Esophagus squamous epithelium (tissue), 5 donors: ENCODE measurements at regions not wholly inside any gene's neighbourhood (a gene's known extent, or its start where the extent isn't known, plus 50 kb on each side); places are given as distances from the start of the nearest gene placed in this dataset.

Experiments
- DNase-seq: peaks from one replicate; lab custom pipeline; 2025; lab: John Stamatoyannopoulos, UW
- H3K27ac ChIP-seq, 4 donors: fragments of 200-600 bp; sonication (generic); one replicate each; pipeline ENCODE4 v1.5.1; 2016 to 2019; ENCODE audit warnings: mild to moderate bottlenecking in 1 of 4
- H3K27me3 ChIP-seq, 4 donors: fragments of 200-600 bp; sonication (generic); 1 replicate in 3 of 4; 2 replicates in 1 of 4; pipeline versions ENCODE4 v1.5.1 to v1.6.0; 2017 to 2021; ENCODE audit warnings: antibody characterized with exemption in 1 of 4
- H3K36me3 ChIP-seq, 3 donors: fragments of 200-600 bp; sonication (generic); one replicate each; pipeline ENCODE4 v1.5.1; 2016 to 2019
- H3K4me1 ChIP-seq, 3 donors: fragments of 200-600 bp; sonication (generic); one replicate each; pipeline ENCODE4 v1.5.1; 2017 to 2019
- H3K4me3 ChIP-seq, 4 donors: fragments of 200-600 bp; sonication (generic); 1 replicate in 3 of 4; 2 replicates in 1 of 4; pipeline ENCODE4 v1.5.1; 2016 to 2019; ENCODE audit warnings: mild to moderate bottlenecking in 2 of 4, moderate library complexity in 1 of 4
- H3K9me3 ChIP-seq, 3 donors: fragments of 200-600 bp; sonication (generic); one replicate each; pipeline ENCODE4 v1.5.1; 2016 to 2019
- POLR2A ChIP-seq, 4 donors: fragments of 450-650 bp; IDR thresholded peaks; one replicate each; pipeline ENCODE4 v1.6.1; 2017; ENCODE audit warnings: antibody characterized with exemption in 4 of 4, mild to moderate bottlenecking in 4 of 4, moderate library complexity in 3 of 4
- WGBS, 2 donors: methylation state at CpG; one replicate each; pipeline ENCODE4 v1.1.5; 2018; 5-methylcytosine and 5-hydroxymethylcytosine counted together
- intact Hi-C: fragments of 100-400 bp; cut with DNase I; formaldehyde crosslinking; loops from one replicate; pipeline ENCODE4 v1.15.0; 2022
- TF ChIP-seq, protein P1 (sequence below), 6 experiments: fragments of 450-650 bp in 4 of 6; fragments of 200-600 bp in 2 of 6; sonication (generic) in 2 of 6; IDR thresholded peaks; one replicate each; pipeline ENCODE4 v1.5.1; 2016 to 2019; ENCODE audit warnings: antibody characterized with exemption in 6 of 6, mild to moderate bottlenecking in 4 of 6, moderate library complexity in 4 of 6
- donor health status: DM: yes; HTN: yes; CAD: no.

- no peak overlapping the region for H3K4me3 ChIP-seq
- no peaks in the 10 kb centered on the region for H3K4me1 ChIP-seq
- H3K27ac ChIP-seq, result no peak overlapping the region
- TF ChIP-seq POLR2A (IDR thresholded peaks at IDR 0.05), result no peak
- TF ChIP-seq, protein P1, sequence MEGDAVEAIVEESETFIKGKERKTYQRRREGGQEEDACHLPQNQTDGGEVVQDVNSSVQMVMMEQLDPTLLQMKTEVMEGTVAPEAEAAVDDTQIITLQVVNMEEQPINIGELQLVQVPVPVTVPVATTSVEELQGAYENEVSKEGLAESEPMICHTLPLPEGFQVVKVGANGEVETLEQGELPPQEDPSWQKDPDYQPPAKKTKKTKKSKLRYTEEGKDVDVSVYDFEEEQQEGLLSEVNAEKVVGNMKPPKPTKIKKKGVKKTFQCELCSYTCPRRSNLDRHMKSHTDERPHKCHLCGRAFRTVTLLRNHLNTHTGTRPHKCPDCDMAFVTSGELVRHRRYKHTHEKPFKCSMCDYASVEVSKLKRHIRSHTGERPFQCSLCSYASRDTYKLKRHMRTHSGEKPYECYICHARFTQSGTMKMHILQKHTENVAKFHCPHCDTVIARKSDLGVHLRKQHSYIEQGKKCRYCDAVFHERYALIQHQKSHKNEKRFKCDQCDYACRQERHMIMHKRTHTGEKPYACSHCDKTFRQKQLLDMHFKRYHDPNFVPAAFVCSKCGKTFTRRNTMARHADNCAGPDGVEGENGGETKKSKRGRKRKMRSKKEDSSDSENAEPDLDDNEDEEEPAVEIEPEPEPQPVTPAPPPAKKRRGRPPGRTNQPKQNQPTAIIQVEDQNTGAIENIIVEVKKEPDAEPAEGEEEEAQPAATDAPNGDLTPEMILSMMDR (IDR thresholded peaks at IDR 0.05), result no peak
- no peak for DNase-seq
- WGBS, 2 donors, result 42 to 51% methylated on average over 4 of the region's 4 CpGs
- H3K9me3 ChIP-seq, result no peaks in the 10 kb centered on the region
- no peaks in the 10 kb centered on the region for H3K27me3 ChIP-seq
- no peaks in the 10 kb centered on the region for H3K36me3 ChIP-seq
- intact Hi-C loops, result no loop called here
These were observed 89.8 kb upstream of the ACSL4 start for GRCh38 chrX:109822861-109823260.

- TF ChIP-seq, protein P1 (IDR thresholded peaks at IDR 0.05), result no peak
- no peak for TF ChIP-seq POLR2A (IDR thresholded peaks at IDR 0.05)
- H3K4me1 ChIP-seq, result no peaks in the 10 kb centered on the region
- H3K9me3 ChIP-seq, result no peaks in the 10 kb centered on the region
- no peak for DNase-seq
- H3K36me3 ChIP-seq, result no peaks in the 10 kb centered on the region
- no peak overlapping the region for H3K4me3 ChIP-seq
- H3K27me3 ChIP-seq, result no peaks in the 10 kb centered on the region
- no peak overlapping the region for H3K27ac ChIP-seq
- intact Hi-C loops, result no loop called here
- WGBS, 2 donors, result 60 to 80% methylated on average over 1 of the region's 1 CpG
These were observed 94.1 kb upstream of the ACSL4 start for GRCh38 chrX:109826954-109827708.

- intact Hi-C loops, result no loop called here
- Histone ChIP-seq H3K4me3 (no peak overlapping the region), H3K27ac (no peak overlapping the region), H3K36me3 (no peaks in the 10 kb centered on the region), H3K4me1 (no peaks in the 10 kb centered on the region), H3K9me3 (no peaks in the 10 kb centered on the region), H3K27me3 (no peaks in the 10 kb centered on the region)
- no peak for DNase-seq
- TF ChIP-seq, protein P1 (IDR thresholded peaks at IDR 0.05), result no peak
- no peak for TF ChIP-seq POLR2A (IDR thresholded peaks at IDR 0.05)
- 72 to 77% methylated on average over 2 to 4 of the region's 4 CpGs for WGBS, 2 donors
These were observed 94.7 kb upstream of the ACSL4 start for GRCh38 chrX:109827772-109828171.

DNA sequence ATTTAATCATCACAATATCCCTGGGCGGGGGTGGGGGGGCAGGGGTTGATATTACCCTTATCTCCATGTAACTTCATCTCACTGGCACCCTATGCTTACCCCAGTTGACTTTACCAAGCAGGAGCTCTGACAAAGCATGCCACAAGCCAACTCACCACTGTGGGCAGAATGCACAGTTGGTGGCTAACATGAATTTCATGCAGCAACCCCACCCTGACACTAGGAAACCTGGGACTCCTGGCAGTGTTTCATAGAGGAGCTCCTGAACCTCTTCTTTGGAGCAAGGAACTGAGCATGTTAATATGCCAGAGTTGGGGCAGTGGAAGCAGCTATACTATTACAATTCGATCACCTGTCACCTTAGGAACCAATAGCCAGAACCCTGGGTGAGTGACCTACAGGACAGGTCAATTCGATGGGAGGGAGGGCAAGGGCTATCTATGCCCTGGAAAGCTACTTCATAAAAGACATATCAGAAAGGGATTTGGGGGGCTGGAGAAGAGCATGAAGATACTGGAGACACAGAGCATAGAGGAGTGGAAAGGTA is 97.2 kb upstream of the ACSL4 start:
- Histone ChIP-seq H3K27ac (no peak overlapping the region), H3K36me3 (no peaks in the 10 kb centered on the region), H3K4me1 (no peaks in the 10 kb centered on the region), H3K4me3 (no peak overlapping the region), H3K9me3 (no peaks in the 10 kb centered on the region), H3K27me3 (no peaks in the 10 kb centered on the region)
- 74 to 83% methylated on average over 1 to 3 of the region's 3 CpGs for WGBS, 2 donors
- no peak for TF ChIP-seq POLR2A (IDR thresholded peaks at IDR 0.05)
- intact Hi-C loops, result no loop called here
- no peak for DNase-seq

- WGBS, 2 donors, result 52 to 84% methylated on average over 3 of the region's 3 CpGs
- Histone ChIP-seq H3K36me3 (no peaks in the 10 kb centered on the region), H3K27me3 (no peaks in the 10 kb centered on the region), H3K4me1 (no peaks in the 10 kb centered on the region), H3K27ac (no peak overlapping the region), H3K4me3 (no peak overlapping the region), H3K9me3 (no peaks in the 10 kb centered on the region)
- no peak for DNase-seq
- no peak for TF ChIP-seq POLR2A (IDR thresholded peaks at IDR 0.05)
- TF ChIP-seq, protein P1 (IDR thresholded peaks at IDR 0.05), result no peak
- intact Hi-C loops, result no loop called here
These were observed 97.7 kb upstream of the ACSL4 start for GRCh38 chrX:109830704-109831206.
